ENCODE measurements at regions not wholly inside any gene's neighbourhood (a gene's known extent, or its start where the extent isn't known, plus 50 kb on each side); places are given as distances from the start of the nearest gene placed in this dataset.
"Not testable (repeated sequence)": the region's sequence is repeated elsewhere in the genome, so short reads cannot be mapped to it uniquely, and the experiment has no call there.

GRCh38 chr5:125660231-125660895 lies 762.8 kb upstream of the GRAMD2B start:
- no peak for DNase-seq

- DNase-seq: no peak
Measured at GRCh38 chr5:125661584-125661983, 761.6 kb upstream of the GRAMD2B start.

- DNase-seq: no peak
Measured at GRCh38 chr5:125668884-125669283, 754.3 kb upstream of the GRAMD2B start.

GRCh38 chr5:125673359-125673950 lies 749.8 kb upstream of the GRAMD2B start:
- no peak for DNase-seq

- DNase-seq: no peak
Measured at GRCh38 chr5:125679522-125679921, 743.7 kb upstream of the GRAMD2B start.

GRCh38 chr5:125683669-125684068 lies 739.5 kb upstream of the GRAMD2B start:
- DNase-seq: no peak

- no peak for DNase-seq
Measured at GRCh38 chr5:125685771-125686170, 737.4 kb upstream of the GRAMD2B start.

GRCh38 chr5:125691738-125692530 lies 731.3 kb upstream of the GRAMD2B start:
- not testable (repeated sequence) for DNase-seq

GRCh38 chr5:125695996-125696655 lies 727.1 kb upstream of the GRAMD2B start:
- no peak for DNase-seq

GRCh38 chr5:125696762-125697161 lies 726.4 kb upstream of the GRAMD2B start:
- DNase-seq: no peak

- no peak for DNase-seq
Measured at GRCh38 chr5:125698420-125698819, 724.8 kb upstream of the GRAMD2B start.

- DNase-seq: no peak
Measured at GRCh38 chr5:125699860-125700259, 723.3 kb upstream of the GRAMD2B start.

GRCh38 chr5:125700380-125700861 lies 722.8 kb upstream of the GRAMD2B start:
- no peak for DNase-seq

- DNase-seq: no peak
Measured at GRCh38 chr5:125703616-125704015, 719.6 kb upstream of the GRAMD2B start.

GRCh38 chr5:125704888-125705287 lies 718.3 kb upstream of the GRAMD2B start:
- no peak for DNase-seq

- DNase-seq: no peak
Measured at GRCh38 chr5:125708583-125708982, 714.6 kb upstream of the GRAMD2B start.

- no peak for DNase-seq
Measured at GRCh38 chr5:125710745-125711144, 712.5 kb upstream of the GRAMD2B start.

GRCh38 chr5:125712397-125712796 lies 710.8 kb upstream of the GRAMD2B start:
- DNase-seq: no peak

- DNase-seq: no peak
Measured at GRCh38 chr5:125713109-125713805, 710.0 kb upstream of the GRAMD2B start.

- DNase-seq: no peak
Measured at GRCh38 chr5:125715216-125715615, 708.0 kb upstream of the GRAMD2B start.

GRCh38 chr5:125717209-125717608 lies 706.0 kb upstream of the GRAMD2B start:
- DNase-seq: no peak

- no peak for DNase-seq
Measured at GRCh38 chr5:125719681-125720347, 703.4 kb upstream of the GRAMD2B start.

Measured in activated CD4-positive, CD25-positive, alpha-beta regulatory T cell treated with anti-CD3 and anti-CD28 coated beads, Interleukin-2, amount 50 U/mL, for 72 hours (primary cell).